CD8-positive, alpha-beta memory T cell (primary cell): ENCODE measurements at regions not wholly inside any gene's neighbourhood (a gene's known extent, or its start where the extent isn't known, plus 50 kb on each side); places are given as distances from the start of the nearest gene placed in this dataset.

Experiments used
- CTCF ChIA-PET: fragments of 350-600 bp; sonication (Branson Sonifier 250); formaldehyde crosslinking; loops from one replicate; lab custom pipeline; 2021; ENCODE audit warnings: antibody characterized with exemption; lab: Charles Lee
- POLR2A ChIA-PET: fragments of 350-600 bp; sonication (Branson Sonifier 250); formaldehyde crosslinking; loops from one replicate; lab custom pipeline; 2021; ENCODE audit warnings: antibody characterized with exemption; lab: Charles Lee
- DNase-seq, 5 donors: peaks; one replicate each; pipeline versions ENCODE4 v3.0.0 to v3.0.0-alpha.2; 2020 to 2022; ENCODE audit warnings: mixed read lengths in 1 of 5
- H3K27ac ChIP-seq: one replicate; pipeline ENCODE4 v1.7.0; 2013; ENCODE audit warnings: low read depth, mild to moderate bottlenecking, low read length, moderate library complexity
- H3K27me3 ChIP-seq: 2 replicates; pipeline ENCODE4 v1.7.0; 2013; ENCODE audit warnings: low read length, mild to moderate bottlenecking; ENCODE audit not compliant: insufficient read depth, poor library complexity, severe bottlenecking
- H3K36me3 ChIP-seq: 2 replicates; pipeline ENCODE4 v1.7.0; 2013; ENCODE audit warnings: mild to moderate bottlenecking, low read length, moderate library complexity; ENCODE audit not compliant: insufficient read depth
- H3K4me1 ChIP-seq: 2 replicates; pipeline ENCODE4 v1.7.0; 2013; ENCODE audit warnings: mild to moderate bottlenecking, low read length, moderate library complexity; ENCODE audit not compliant: insufficient read depth
- H3K4me3 ChIP-seq: 2 replicates; pipeline ENCODE4 v1.7.0; 2013; ENCODE audit warnings: mild to moderate bottlenecking, low read length
- H3K9me3 ChIP-seq: 2 replicates; pipeline ENCODE4 v1.7.0; 2013; ENCODE audit warnings: mild to moderate bottlenecking, low read length
- H3K27ac Mint-ChIP-seq, 8 donors: one replicate each; pipeline ENCODE4 v1.8.0; 2020 to 2021; ENCODE audit warnings: mixed read lengths in 8 of 8, mild to moderate bottlenecking in 6 of 8, inconsistent platforms in 3 of 8, moderate library complexity in 3 of 8
- H3K27me3 Mint-ChIP-seq, 2 donors: one replicate each; pipeline ENCODE4 v1.8.0; 2020 to 2021; ENCODE audit warnings: mixed read lengths in 2 of 2, mild to moderate bottlenecking in 1 of 2, moderate library complexity in 1 of 2
- H3K36me3 Mint-ChIP-seq, 3 donors: one replicate each; pipeline ENCODE4 v1.8.0; 2020 to 2021; ENCODE audit warnings: mixed read lengths in 3 of 3, inconsistent platforms in 1 of 3, mild to moderate bottlenecking in 1 of 3
- H3K4me1 Mint-ChIP-seq, 3 donors: one replicate each; pipeline ENCODE4 v1.8.0; 2020 to 2021; ENCODE audit warnings: mixed read lengths in 3 of 3, inconsistent platforms in 1 of 3, mild to moderate bottlenecking in 1 of 3
- H3K4me3 Mint-ChIP-seq, 7 donors: one replicate each; pipeline ENCODE4 v1.8.0; 2020 to 2021; ENCODE audit warnings: mixed read lengths in 7 of 7, mild to moderate bottlenecking in 6 of 7, moderate library complexity in 4 of 7, inconsistent platforms in 2 of 7
- H3K9me3 Mint-ChIP-seq, 5 donors: one replicate each; pipeline ENCODE4 v1.8.0; 2020 to 2022; ENCODE audit warnings: mixed read lengths in 5 of 5, mild to moderate bottlenecking in 3 of 5, moderate library complexity in 2 of 5, inconsistent platforms in 1 of 5

DNA sequence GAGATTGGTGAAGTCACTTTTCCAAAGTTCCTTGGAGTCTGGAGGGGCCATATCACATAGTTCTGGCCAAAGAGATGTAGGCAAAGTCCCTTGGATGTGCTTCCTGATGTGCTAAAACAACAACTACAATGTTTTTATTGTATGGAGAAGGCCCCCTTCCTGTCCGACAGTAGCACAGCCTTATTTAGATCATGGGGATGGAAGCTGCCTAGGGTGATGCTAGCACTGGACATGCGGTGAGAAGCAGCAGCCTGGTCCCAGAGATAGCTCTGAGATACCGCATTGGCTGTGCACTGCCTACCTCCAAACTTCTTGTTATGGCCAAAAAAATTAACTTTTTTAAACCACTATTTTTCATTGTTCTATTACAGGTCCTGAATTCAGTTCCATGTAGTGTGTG lies 137.6 kb downstream of the AQP9 start:
- Histone ChIP-seq H3K27me3 (no peaks in the 10 kb centered on the region), H3K9me3 (no peaks in the 10 kb centered on the region), H3K4me3 (no peak overlapping the region), H3K27ac (no peak overlapping the region), H3K4me1 (no peaks in the 10 kb centered on the region), H3K36me3 (no peaks in the 10 kb centered on the region)
- Mint-ChIP-seq H3K27ac (peak overlapping the region in 1 of 8 donors; percentile 34), H3K4me3 (no peak overlapping the region), H3K4me1 (no peaks in the 10 kb centered on the region), H3K36me3 (peaks cover 0 to 11% (median 0%) of the 10 kb centered on the region in 3 donors), H3K9me3 (peaks cover 2 to 6% (median 3%) of the 10 kb centered on the region in 5 donors), H3K27me3 (peaks cover 6 to 12% of the 10 kb centered on the region in 2 donors)
- CTCF ChIA-PET = no interaction called here
- DNase-seq = no peak
- POLR2A ChIA-PET = no interaction called here

GRCh38 chr15:58276924-58277323 lies 138.7 kb downstream of the AQP9 start:
- POLR2A ChIA-PET = no interaction called here
- H3K36me3 Mint-ChIP-seq = peaks cover 0 to under 1% (median 0%) of the 10 kb centered on the region in 3 donors
- CTCF ChIA-PET = no interaction called here

GRCh38 chr15:58277333-58277732 lies 139.2 kb downstream of the AQP9 start:
- DNase-seq = no peak
- Mint-ChIP-seq H3K4me1 (no peaks in the 10 kb centered on the region), H3K4me3 (no peak overlapping the region), H3K9me3 (peaks cover 0 to 2% (median 0%) of the 10 kb centered on the region in 5 donors), H3K36me3 (no peaks in the 10 kb centered on the region), H3K27ac (no peak overlapping the region), H3K27me3 (peaks cover 4 to 17% of the 10 kb centered on the region in 2 donors)
- Histone ChIP-seq H3K4me3 (no peak overlapping the region), H3K27me3 (no peaks in the 10 kb centered on the region), H3K36me3 (no peaks in the 10 kb centered on the region), H3K27ac (no peak overlapping the region), H3K9me3 (no peaks in the 10 kb centered on the region), H3K4me1 (no peaks in the 10 kb centered on the region)
- ChIA-PET POLR2A (no interaction called here), CTCF (no interaction called here)

More at GRCh38 chr15:58276924-58277323, 138.7 kb downstream of the AQP9 start:
- H3K27ac ChIP-seq = no peak overlapping the region
- Mint-ChIP-seq H3K9me3 (peaks cover 0 to 2% (median 0%) of the 10 kb centered on the region in 5 donors), H3K27ac (no peak overlapping the region), H3K4me3 (no peak overlapping the region), H3K27me3 (peaks cover 4 to 17% of the 10 kb centered on the region in 2 donors), H3K4me1 (no peaks in the 10 kb centered on the region)
- no peaks in the 10 kb centered on the region for H3K4me1 ChIP-seq
- no peak for DNase-seq
- no peaks in the 10 kb centered on the region for H3K27me3 ChIP-seq
- H3K36me3 ChIP-seq = no peaks in the 10 kb centered on the region
- H3K4me3 ChIP-seq = no peak overlapping the region
- no peaks in the 10 kb centered on the region for H3K9me3 ChIP-seq

- Mint-ChIP-seq H3K4me3 (no peak overlapping the region), H3K36me3 (no peaks in the 10 kb centered on the region)
- no peaks in the 10 kb centered on the region for H3K36me3 ChIP-seq
These were observed 140.9 kb downstream of the AQP9 start for GRCh38 chr15:58279106-58279505.

GRCh38 chr15:58279654-58280053 lies 141.5 kb downstream of the AQP9 start:
- no peak overlapping the region for H3K4me3 ChIP-seq
- Mint-ChIP-seq H3K4me3 (no peak overlapping the region), H3K27ac (no peak overlapping the region), H3K9me3 (no peaks in the 10 kb centered on the region), H3K27me3 (peaks cover 4 to 17% of the 10 kb centered on the region in 2 donors), H3K4me1 (no peaks in the 10 kb centered on the region), H3K36me3 (no peaks in the 10 kb centered on the region)
- ChIA-PET POLR2A (no interaction called here), CTCF (interaction anchor here (1.4 kb wide), 1 partner anchor 11 kb away, joined by 3 read pairs; no protein-coding TSS in a partner anchor)
- H3K27ac ChIP-seq = no peak overlapping the region
- H3K9me3 ChIP-seq = no peaks in the 10 kb centered on the region
- no peak for DNase-seq
- no peaks in the 10 kb centered on the region for H3K4me1 ChIP-seq
- no peaks in the 10 kb centered on the region for H3K27me3 ChIP-seq
- no peaks in the 10 kb centered on the region for H3K36me3 ChIP-seq

More at GRCh38 chr15:58279106-58279505, 140.9 kb downstream of the AQP9 start:
- H3K9me3 Mint-ChIP-seq = peaks cover 0 to 2% (median 0%) of the 10 kb centered on the region in 5 donors
- no peak for DNase-seq
- ChIA-PET CTCF (interaction anchor here (1.4 kb wide), 1 partner anchor 11 kb away, joined by 3 read pairs; no protein-coding TSS in a partner anchor), POLR2A (no interaction called here)
- H3K9me3 ChIP-seq = no peaks in the 10 kb centered on the region
- no peak overlapping the region for H3K27ac ChIP-seq
- H3K27me3 Mint-ChIP-seq = peaks cover 4 to 17% of the 10 kb centered on the region in 2 donors
- no peak overlapping the region for H3K4me3 ChIP-seq
- no peak overlapping the region for H3K27ac Mint-ChIP-seq
- no peaks in the 10 kb centered on the region for H3K4me1 Mint-ChIP-seq
- no peaks in the 10 kb centered on the region for H3K4me1 ChIP-seq
- H3K27me3 ChIP-seq = no peaks in the 10 kb centered on the region

DNA sequence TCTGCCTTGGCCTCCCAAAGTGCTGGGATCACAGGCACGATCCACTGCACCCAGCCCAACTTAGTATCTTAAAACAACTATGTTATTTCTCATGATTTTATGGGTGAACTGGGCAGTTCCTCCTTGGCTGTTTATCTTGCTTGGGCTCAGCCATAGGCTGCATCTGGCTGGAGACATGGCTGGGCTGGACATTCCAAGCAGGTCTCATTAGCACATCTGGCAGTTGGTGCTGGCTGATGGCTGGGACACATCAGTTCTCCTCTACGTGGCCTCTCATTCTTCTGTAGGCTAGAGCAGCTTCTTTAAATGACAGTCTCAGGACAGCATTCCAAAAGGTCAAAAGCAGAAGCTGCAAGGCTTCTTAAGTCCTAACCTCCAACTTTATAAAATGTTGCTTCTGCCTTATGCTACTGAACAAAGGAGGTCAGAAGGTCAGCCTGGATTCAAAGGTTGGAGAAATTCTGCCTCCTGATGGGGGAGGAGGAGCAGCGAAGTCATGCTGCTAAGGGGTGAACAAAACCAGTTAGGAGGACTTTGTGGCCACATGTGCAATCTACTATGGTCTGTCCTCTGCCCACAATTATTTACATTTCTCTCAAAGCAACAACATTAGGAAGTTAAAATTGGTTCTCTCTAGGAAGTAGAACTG lies 144.0 kb downstream of the AQP9 start:
- ChIA-PET POLR2A (no interaction called here), CTCF (no interaction called here)
- Mint-ChIP-seq H3K9me3 (no peaks in the 10 kb centered on the region), H3K27ac (no peak overlapping the region), H3K4me3 (no peak overlapping the region), H3K36me3 (no peaks in the 10 kb centered on the region), H3K27me3 (peaks cover 2 to 17% of the 10 kb centered on the region in 2 donors), H3K4me1 (peaks cover 0 to 6% (median 4%) of the 10 kb centered on the region in 3 donors)
- Histone ChIP-seq H3K4me1 (no peaks in the 10 kb centered on the region), H3K4me3 (no peak overlapping the region), H3K27me3 (no peaks in the 10 kb centered on the region), H3K9me3 (no peaks in the 10 kb centered on the region), H3K27ac (no peak overlapping the region), H3K36me3 (no peaks in the 10 kb centered on the region)
- DNase-seq = no peak

- H3K9me3 Mint-ChIP-seq = no peaks in the 10 kb centered on the region
- H3K4me1 Mint-ChIP-seq = peaks cover 0 to 6% (median 4%) of the 10 kb centered on the region in 3 donors
- DNase-seq = no peak
- H3K4me3 ChIP-seq = no peak overlapping the region
- H3K36me3 ChIP-seq = no peaks in the 10 kb centered on the region
- no peaks in the 10 kb centered on the region for H3K9me3 ChIP-seq
- ChIA-PET POLR2A (no interaction called here), CTCF (no interaction called here)
- H3K4me1 ChIP-seq = no peaks in the 10 kb centered on the region
- H3K27ac ChIP-seq = no peak overlapping the region
- no peak overlapping the region for H3K27ac Mint-ChIP-seq
- no peak overlapping the region for H3K4me3 Mint-ChIP-seq
- H3K36me3 Mint-ChIP-seq = no peaks in the 10 kb centered on the region
- no peaks in the 10 kb centered on the region for H3K27me3 ChIP-seq
- H3K27me3 Mint-ChIP-seq = peaks cover 2 to 16% of the 10 kb centered on the region in 2 donors
These were observed 145.1 kb downstream of the AQP9 start for GRCh38 chr15:58283302-58283701.

DNA sequence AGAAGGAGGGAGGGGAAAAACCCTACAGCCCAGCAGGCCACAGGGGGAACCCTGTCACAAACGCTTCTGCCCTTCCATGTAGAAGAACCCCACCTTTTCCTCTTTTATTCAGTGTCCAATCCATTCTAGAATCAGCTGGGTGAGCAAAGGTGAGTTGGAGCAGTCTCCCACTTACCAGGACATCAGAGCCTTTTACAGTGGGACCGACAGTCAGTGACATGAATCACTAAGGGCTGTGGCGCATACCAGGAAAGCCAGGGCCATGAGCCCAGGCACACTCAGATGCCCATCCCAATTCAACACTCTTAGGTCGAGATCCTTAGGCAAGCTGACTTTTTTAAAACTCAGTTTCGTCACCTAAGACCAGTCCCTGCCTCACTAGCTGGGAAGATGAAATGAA lies 146.1 kb downstream of the AQP9 start:
- ChIA-PET CTCF (no interaction called here), POLR2A (no interaction called here)
- Histone ChIP-seq H3K4me1 (no peaks in the 10 kb centered on the region), H3K27ac (no peak overlapping the region), H3K4me3 (no peak overlapping the region), H3K27me3 (no peaks in the 10 kb centered on the region), H3K9me3 (no peaks in the 10 kb centered on the region), H3K36me3 (no peaks in the 10 kb centered on the region)
- H3K4me1 Mint-ChIP-seq = peaks cover 0 to 6% (median 4%) of the 10 kb centered on the region in 3 donors
- DNase-seq = no peak
- H3K9me3 Mint-ChIP-seq = no peaks in the 10 kb centered on the region
- no peaks in the 10 kb centered on the region for H3K36me3 Mint-ChIP-seq
- no peak overlapping the region for H3K4me3 Mint-ChIP-seq
- H3K27ac Mint-ChIP-seq = no peak overlapping the region
- H3K27me3 Mint-ChIP-seq = peaks cover under 1 to 13% of the 10 kb centered on the region in 2 donors
